GM20431 (cell line): ENCODE measurements at regions not wholly inside any gene's neighbourhood (a gene's known extent, or its start where the extent isn't known, plus 50 kb on each side); places are given as distances from the start of the nearest gene placed in this dataset.

ENCODE experiments used
- in situ Hi-C: fragments of 300-500 bp; cut with MseI, MboI; formaldehyde crosslinking; loops from one replicate; pipeline ENCODE4 v1.15.0; 2020; ENCODE audit warnings: low sequenced_read_pairs; ENCODE audit not compliant: unreplicated experiment

DNA sequence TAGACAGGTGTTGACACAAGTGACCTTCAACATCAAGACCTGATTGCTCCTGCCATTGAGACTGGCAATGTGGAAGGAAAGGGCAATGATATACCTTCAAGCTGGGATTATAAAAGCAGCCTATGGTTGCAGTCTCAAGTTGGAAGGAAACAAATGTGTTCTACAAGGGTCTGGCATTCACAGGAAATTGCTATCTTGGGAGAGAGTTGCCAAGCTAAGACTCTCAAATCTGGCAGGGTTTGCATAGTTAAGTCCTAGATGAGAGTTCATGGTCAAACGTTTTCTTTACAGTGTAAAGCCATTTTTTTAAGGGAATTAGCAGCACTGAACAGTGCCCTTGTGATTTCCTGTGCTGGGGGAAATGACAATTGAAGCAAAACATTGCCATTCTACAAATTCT is 546.9 kb upstream of the CFAP20DC start:
- in situ Hi-C loops, result loop anchor here (25.0 kb wide), 1 partner anchor 266 kb away; no protein-coding TSS in a partner anchor

DNA sequence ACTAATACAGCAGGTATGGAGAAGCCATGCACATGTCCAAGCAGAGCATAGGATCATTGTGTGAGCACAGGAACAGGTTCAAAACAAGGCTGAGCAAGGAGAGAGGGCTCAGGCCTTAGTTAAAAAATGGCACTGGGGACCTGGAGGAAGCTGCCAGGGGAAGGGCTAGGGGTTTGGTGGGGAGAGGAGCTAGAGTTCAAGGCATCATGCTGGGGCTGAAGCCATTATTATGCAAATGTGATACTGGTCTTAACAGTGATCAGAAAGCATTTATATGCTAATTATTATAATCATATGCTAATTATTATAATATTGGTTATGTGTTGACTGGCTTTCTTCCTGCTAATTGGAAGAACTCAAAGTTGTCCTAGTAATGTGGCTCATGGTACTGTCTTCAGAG is 546.0 kb upstream of the CFAP20DC start:
- in situ Hi-C loops, result loop anchor here (25.0 kb wide), 1 partner anchor 266 kb away; no protein-coding TSS in a partner anchor

DNA sequence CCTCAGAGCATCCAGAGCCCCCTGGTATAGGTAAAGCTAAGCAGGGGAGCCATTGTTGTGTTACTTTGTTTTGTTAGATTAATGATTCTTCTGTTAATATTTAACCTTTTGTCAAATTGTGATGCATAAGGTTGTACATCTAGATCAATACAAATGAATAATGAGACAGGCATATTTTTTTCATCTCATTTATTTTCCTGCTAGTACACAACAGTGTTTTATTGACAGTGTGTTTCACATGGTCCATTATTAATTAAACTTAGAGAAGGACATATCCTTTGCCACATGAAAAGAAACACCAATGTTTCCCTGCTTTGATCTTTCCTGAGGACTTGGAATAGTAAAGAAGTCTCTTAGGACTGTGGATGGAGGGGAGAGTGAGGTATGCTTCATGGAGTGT is 543.6 kb upstream of the CFAP20DC start:
- in situ Hi-C loops, result loop anchor here (25.0 kb wide), 1 partner anchor 269 kb away; no protein-coding TSS in a partner anchor

DNA sequence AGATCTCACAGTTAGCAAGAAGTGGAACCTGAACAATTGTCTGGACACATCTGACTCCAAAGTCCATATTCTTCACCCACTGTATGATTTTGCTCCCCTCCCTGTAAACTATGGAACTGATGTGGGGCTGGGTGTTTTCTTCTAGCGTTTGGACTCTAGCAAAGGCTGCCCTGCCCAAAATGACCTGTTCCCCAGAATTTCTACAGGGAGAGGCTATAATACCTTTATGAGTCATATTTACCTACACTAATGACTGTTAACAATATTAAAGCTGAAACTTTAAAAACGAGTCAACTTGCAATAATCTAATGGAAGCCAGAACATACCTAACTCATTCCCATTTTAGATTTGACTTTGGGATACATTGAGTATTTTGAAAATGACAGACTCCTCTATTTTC is 531.2 kb upstream of the CFAP20DC start:
- in situ Hi-C loops, result loop anchor here (25.0 kb wide), 1 partner anchor 281 kb away; no protein-coding TSS in a partner anchor

DNA sequence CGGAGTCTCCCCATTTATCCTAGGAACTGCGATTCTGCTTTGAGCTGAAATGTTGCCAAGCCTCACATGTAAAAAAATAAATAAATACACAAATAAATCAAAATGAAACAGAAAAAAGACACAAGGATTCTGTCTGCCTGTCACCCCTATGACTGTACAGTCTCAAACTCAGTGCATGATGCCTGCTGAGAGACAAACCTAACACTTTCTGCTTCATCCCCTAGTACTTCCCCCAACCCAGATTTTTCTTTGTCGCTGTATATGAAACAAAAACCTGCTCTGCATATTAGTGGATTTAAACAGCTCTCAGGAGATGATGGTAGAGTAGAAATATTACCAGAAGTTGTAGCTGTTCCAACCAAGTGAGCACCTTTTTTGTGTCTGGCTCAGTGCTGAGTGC is 530.7 kb upstream of the CFAP20DC start:
- in situ Hi-C loops, result loop anchor here (25.0 kb wide), 1 partner anchor 282 kb away; no protein-coding TSS in a partner anchor

DNA sequence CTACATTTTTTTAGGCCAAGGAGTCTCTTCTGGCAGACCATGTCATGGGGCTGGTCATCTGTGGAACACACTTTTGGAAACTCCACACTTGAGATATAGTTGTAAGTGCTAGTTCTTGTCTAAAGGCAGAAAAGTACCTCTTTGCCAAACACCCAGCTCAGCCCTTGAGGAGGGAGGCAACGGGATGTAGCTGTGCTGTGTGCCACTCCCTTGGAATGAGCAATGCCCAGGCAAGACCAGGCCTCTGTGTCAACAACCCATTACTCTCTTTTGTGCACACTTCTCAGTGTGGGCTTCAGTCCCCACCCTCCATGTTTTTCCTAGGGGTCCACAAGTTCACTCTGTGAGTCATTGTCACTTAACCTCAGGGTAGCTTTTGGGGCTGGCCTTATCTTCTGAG is 528.3 kb upstream of the CFAP20DC start:
- in situ Hi-C loops, result loop anchor here (25.0 kb wide), 1 partner anchor 284 kb away; no protein-coding TSS in a partner anchor

DNA sequence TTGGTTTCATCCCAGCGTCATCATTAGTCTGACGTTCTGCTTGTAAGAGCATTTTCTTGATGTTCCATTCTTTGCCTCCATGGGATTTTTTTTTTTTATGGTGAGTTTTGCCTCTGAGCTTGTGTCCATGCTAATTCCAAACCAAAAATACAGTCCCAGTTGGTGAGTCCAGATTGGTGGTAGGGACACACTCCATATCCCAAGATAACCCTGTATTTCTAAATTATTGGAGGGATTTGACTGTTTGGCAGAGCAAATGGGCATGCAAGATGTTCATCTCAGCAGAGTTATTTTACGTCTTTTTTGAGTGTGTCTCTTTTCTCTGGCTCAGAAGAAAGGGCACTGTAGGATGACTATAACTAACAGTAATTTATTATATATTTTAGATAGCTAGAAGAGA is 526.8 kb upstream of the CFAP20DC start:
- in situ Hi-C loops, result loop anchor here (25.0 kb wide), 1 partner anchor 286 kb away; no protein-coding TSS in a partner anchor

DNA sequence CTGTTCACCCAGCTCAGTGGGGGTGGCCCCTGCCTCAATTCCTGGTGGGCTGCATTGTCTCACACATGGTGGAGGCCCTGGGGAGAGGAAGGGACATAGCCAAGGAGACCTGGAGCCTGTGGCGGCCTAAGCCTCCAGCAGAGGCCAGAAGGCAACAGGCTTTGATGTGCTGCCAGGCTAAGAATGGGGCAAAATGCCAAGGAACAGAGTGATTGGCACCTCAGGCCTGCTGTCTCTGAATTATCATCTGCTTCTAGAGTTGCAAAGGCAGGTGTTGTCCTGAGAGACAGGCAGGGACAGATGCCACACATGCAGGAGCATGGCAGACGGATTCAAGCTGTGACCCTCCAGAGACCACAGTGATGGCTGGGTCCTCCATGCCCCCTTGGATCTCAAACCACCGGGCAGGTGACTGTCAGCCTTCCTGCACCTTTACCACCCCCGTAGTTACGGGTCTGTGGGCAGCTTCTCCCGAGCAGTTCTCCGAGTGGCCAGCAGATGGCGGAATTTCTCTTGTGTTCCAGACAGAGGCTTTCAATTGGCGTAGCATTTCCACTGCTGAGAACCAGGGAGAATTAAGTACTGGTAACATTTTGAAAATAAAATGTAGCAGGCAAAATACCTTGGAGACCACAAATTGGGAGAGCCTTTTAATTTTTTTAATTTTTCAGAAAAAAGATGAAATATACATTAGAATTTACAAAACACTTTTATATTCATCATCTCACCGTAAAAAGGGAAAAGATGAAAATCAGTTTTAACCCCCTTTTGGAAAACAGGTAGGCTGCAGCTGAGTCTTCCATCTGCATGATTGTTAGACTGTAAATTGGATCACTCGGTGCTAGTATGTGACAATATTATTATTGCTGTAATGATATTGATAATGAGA is 525.5 kb upstream of the CFAP20DC start:
- in situ Hi-C loops, result loop anchor here (25.0 kb wide), 1 partner anchor 287 kb away; no protein-coding TSS in a partner anchor

DNA sequence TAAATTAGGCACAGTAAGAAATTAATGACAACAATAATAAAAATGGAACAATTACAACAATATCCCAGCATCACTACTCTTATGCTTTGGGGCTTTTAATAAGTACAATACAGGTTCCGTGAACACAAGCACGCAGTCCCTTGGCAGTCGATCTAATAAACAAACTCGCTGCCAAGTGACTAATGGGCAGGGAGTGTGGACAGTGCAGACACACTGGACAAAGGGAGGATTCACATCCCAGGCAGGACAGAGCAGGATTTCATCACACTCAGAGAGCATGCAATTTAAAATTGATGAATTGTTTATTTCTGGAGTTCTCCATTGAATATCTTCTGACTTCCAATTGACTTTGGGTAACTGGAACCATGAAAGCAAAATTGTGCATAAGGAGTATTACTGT is 524.1 kb upstream of the CFAP20DC start:
- in situ Hi-C loops, result no loop called here

DNA sequence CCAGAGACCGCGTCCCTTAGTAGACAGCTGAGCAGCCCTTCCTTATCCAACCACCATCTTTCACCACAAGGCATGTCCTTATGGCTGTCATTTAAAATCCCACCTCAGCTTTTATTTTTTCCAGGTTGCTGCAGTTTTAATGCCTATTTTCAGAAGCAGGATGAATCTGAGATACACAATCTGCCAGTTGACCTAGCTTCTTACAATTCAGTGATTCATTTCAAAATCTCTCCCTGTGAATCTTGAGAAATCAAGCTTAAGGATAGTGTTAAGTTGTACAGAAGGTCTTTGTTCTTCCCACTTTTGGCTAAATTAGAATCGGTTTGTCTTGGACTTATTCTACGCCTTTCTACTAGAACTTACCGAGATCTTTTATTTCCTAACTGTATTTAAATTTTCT is 522.3 kb upstream of the CFAP20DC start:
- in situ Hi-C loops, result no loop called here

DNA sequence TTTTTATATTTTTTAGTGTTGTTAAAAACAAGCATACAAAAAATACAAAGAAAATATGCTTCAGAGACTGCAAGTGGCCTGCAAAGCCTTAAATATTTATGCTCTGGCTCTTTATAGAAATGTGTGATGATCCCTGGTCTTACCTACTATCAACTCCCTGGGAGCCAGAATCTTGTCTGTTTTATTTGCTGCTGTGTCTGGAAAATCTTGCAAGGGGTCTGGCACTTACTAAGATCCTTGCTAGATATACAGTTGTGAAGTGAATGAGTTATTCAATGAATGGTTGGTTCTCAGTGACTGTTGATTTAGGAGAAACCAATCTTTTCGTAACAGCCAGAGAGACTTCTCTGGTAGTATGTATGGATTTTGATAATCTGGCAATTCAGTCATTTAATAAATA is 521.0 kb upstream of the CFAP20DC start:
- in situ Hi-C loops, result no loop called here

DNA sequence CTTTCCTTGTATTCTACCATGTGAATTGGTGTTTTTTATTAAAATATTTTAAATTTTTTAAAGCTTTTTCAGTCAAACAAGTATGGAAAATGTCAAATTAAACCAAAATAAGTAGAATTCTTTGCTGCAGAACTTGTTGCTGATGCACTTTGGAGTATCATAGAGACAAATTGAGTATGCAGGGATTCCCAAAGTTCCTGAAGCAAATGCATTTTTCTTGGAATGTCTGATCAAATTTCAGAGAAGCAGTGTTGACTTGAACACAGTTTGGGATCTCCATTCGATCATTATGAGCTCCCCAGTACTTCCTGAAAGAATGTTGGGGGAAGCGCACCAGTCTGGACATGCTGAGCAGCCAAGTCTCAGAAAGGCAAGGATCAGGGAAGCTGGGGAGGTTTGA is 517.8 kb upstream of the CFAP20DC start:
- in situ Hi-C loops, result no loop called here

DNA sequence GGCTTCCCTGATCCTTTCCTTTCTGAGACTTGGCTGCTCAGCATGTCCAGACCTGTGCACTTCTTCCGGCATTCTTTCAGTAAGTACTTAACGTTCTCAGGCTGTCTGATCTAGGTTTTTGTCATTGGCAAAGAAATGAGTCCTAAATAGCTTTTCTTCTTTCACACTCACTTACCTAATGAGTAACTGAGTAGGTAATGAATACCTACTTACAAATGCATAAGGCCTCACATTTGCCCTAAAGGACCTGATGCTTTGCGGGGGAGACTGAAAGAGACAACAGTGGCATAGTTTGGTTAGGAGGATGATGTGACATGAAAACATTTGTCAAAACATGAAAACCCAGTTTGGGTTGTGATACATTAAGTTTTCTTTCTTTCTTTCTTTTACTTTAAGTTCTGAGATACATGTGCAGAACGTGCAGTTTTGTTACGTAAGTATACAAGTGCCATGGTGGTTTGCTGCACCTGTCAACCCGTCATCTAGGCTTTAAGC is 516.7 kb upstream of the CFAP20DC start:
- in situ Hi-C loops, result no loop called here

DNA sequence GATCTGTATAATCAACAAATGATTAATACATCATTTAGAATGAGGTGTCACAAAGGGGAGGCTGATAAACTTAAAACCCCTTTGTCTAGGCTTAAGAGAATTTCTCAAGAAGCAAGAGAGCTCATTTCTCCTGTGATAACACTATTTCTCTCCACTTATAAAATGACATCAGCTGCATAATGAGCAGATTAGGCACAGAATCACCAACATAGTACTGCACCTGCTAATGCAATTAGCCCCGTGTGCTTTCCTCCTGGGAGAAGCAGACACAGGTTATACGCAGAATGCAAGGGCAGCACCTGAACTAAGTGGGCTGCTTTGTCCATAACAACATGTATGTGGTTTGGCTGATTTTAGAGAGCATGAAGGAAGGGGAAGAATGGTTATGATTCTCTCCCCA is 515.3 kb upstream of the CFAP20DC start:
- in situ Hi-C loops, result no loop called here

DNA sequence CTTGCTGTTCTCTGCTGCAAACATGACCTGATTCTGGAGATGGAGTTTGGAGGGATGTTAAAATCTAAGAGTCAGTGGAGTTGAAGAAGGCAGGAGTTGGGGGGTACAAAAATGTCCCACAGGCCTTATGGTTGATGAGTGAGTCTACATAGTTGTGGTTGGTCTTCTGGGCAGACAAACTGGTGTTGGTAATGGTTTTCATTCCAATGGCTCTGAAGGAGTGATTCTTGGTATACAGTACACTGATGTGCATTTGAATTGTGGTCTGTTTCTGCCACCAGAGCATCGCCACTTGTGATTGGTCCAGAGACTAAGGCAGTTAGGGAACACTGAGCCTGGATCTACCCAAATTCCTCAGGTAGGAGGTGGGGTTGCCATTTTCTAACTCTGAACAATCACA is 514.1 kb upstream of the CFAP20DC start:
- in situ Hi-C loops, result no loop called here

DNA sequence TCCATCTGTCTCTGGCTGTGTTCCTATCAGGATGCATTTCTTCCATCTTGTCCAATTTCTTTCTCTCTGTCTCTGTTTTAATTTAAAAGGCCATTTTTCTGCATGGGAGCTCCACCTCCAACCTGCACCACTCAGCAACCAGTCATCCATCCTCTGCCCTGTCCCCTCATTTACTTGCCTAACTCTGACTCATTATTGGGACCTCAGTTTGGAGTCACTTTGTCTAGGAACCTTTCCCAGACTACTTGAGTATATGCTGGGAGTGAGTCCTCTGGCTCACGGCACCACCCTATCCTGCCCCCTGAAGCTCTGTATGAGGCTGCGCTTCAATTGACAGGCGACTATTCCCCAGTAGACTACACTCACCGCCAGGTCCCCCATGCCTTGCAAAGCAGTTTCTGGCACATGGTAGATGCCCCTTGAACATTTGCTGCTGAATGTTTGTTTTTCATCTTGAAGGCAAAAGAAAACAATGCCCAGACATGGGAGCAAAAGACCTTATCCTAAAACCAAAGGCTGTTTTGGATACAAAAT is 513.3 kb upstream of the CFAP20DC start:
- in situ Hi-C loops, result no loop called here

DNA sequence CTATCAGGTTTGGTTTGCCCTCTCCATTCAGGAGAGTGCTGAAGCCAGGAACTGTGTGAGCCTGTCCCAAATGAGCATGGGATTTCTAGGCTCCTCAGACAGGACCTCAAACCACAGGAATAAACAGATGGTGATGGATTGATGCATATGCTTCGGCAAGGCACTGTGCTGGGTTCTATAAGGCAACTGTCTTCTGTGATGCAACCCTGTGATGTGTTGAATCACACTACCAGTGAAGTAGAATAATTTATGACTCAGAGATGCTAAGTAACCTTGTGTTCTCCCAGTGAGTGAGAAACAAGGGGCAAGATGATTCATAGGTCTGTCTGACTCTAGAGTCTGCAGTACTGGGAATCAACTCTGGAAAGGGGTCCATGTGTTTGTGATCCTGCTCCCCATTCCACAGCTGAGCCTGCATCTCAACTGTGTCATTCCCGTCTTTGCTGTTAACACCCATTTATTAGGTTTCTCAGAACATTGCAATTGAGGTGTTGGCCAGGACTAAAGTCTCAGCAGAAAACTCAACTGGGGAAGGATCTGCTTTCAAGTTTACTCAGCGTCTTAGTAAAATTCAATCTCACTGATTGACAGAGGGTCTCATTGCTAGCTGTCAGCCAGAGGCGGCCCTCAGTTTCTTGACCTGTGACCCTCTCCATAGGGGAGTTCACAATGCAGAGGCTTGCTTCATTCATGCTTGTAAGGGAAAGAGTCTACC is 510.1 kb upstream of the CFAP20DC start:
- in situ Hi-C loops, result no loop called here

DNA sequence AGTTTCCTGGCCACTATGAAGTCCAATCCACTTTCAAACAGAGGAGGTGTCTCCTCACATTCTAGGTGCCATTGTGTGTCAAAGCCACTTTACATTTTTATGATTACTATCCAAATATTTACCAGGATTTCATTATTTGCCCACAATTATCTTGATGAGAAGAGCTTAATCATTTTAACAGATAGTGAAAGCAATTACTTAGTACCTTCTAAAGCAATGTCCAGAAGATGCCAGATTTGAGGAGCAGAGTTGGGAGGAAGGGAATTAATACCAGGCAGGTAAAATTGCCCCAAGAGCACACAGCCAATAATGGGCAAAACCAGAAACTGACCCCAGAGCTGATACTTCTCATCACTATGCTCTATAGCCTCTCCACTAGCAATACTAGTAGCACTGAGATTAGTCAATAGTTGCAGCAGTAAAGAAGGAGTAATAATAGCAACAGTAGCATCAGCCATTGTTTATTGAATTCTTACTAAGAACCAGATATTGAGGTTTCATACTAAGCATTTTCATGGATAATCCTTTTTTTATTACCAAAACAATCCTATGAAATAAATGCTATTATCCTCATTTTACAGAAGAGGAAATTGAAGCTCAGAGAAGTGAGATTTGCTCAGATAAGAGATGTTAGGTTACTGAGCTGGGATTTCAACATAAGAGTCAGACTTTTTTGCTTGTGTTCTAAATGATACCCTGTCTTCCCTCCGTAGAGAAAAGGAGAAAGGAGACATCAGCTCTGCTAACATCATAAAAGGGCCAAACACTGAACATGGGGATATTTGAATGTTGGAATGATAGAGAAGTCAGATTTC is 509.3 kb upstream of the CFAP20DC start:
- in situ Hi-C loops, result no loop called here

DNA sequence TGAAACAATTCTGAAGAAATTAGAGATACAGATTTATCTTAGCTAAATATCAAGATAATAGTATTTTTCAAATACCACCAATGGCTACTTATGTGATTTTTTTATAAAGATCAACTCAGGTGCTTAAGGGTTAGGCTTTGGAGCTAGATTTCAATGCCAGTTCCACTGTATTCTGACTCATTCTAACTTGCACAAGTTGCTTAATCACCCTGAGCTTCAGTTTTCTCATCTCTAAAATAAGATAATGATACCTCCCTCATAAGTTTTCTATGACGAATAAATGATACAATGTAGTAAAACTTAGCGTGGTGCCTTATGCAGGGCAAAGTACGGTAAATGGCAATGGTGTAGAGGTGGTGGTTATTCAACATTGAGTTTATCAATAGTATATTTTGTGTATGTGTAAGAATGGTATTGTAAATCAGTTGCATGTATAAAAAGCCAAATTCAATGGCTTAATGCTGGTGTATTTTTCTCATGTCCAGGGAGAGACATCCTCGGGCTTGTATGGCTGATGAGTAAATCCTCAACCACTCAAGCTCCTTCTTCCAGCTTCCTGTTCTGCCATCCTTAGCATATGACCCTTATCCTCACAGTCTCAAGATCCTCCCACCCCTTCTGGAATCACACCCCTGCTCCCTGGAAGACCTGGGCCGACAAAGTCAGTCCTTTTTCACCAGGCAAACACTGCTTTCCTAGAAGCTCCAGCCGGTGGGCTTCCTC is 505.9 kb upstream of the CFAP20DC start:
- in situ Hi-C loops, result no loop called here
